MM.1S (cell line): ENCODE measurements at regions not wholly inside any gene's neighbourhood (a gene's known extent, or its start where the extent isn't known, plus 50 kb on each side); places are given as distances from the start of the nearest gene placed in this dataset.

Experiments
- EZH2 ChIP-seq: fragments of 300-600 bp; sonication (generic); optimal IDR thresholded peaks from 2 replicates; pipeline ENCODE3; 2017; ENCODE audit warnings: low read depth, mild to moderate bottlenecking, antibody characterized with exemption, low read length, mixed read lengths
- EZH2phosphoT487 ChIP-seq: fragments of 300-600 bp; sonication (generic); IDR thresholded peaks from 2 replicates; pipeline ENCODE4 v1.6.1; 2018; ENCODE audit warnings: antibody characterized with exemption, low read length
- TF ChIP-seq, protein P1 (sequence below): fragments of 300-600 bp; sonication (generic); IDR thresholded peaks from 2 replicates; pipeline ENCODE4 v1.5.1; 2016; ENCODE audit warnings: antibody characterized with exemption, low read length, mixed read lengths

DNA sequence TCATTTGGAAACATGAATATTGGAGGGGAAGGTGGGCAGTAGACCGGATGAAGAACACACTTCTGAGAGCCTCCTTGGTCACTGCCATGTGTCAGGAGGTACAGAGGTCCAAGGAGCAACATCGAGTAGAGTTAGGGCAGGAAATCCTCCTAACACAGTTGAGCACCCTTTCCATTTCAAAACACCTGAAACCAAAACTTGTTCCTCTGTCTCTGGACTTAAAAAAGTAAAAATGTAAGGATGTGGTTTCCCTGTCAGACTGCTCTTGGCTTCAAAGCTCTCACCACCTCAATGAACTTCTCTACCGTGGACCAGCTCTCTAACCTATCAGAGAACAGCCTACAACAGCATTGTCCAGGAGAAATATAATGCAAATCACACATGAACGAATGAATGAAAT lies 573.9 kb downstream of the NOVA1 start:
- TF ChIP-seq, protein P1, sequence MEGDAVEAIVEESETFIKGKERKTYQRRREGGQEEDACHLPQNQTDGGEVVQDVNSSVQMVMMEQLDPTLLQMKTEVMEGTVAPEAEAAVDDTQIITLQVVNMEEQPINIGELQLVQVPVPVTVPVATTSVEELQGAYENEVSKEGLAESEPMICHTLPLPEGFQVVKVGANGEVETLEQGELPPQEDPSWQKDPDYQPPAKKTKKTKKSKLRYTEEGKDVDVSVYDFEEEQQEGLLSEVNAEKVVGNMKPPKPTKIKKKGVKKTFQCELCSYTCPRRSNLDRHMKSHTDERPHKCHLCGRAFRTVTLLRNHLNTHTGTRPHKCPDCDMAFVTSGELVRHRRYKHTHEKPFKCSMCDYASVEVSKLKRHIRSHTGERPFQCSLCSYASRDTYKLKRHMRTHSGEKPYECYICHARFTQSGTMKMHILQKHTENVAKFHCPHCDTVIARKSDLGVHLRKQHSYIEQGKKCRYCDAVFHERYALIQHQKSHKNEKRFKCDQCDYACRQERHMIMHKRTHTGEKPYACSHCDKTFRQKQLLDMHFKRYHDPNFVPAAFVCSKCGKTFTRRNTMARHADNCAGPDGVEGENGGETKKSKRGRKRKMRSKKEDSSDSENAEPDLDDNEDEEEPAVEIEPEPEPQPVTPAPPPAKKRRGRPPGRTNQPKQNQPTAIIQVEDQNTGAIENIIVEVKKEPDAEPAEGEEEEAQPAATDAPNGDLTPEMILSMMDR: no peak
- TF ChIP-seq EZH2phosphoT487 (no peak), EZH2 (no peak)
